ENCODE measurements at regions not wholly inside any gene's neighbourhood (a gene's known extent, or its start where the extent isn't known, plus 50 kb on each side); places are given as distances from the start of the nearest gene placed in this dataset.

DNA sequence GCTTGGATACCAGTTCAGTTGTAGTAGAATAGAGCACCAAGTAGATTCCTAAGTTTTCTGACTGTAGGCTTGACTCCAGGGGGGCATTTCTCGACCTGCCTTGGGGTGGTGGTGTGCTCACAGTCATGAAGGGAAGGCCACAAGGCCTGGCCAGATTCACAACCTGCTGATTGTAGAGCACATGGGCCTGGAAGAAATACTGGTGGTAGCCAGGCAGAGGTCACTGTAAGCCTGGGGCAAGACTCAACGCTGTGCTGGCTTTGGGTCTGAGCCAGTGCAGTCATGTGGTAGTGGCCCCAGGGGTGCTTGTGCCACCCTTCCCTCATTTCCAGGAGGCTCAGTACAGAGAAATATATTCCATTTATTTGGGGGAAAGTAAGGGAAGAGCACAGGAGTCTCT, 832.3 kb upstream of the SLC10A2 start:
- H3K36me3 ChIP-seq (ENCODE audit: insufficient read depth), result no peaks in the 10 kb centered on the region
- ATAC-seq (peak; percentile 67), DNase-seq (ENCODE audit: low spot score) (peak; percentile 6)
- no peak overlapping the region for H3K27ac ChIP-seq (ENCODE audit: low read depth)
- H3K4me1 ChIP-seq (ENCODE audit: insufficient read depth), result no peaks in the 10 kb centered on the region
- no peaks in the 10 kb centered on the region for H3K27me3 Mint-ChIP-seq (ENCODE audit: insufficient read depth, low read depth, poor library complexity)
- no peak overlapping the region for H3K4me3 Mint-ChIP-seq
- H3K9me3 Mint-ChIP-seq, result no peaks in the 10 kb centered on the region
- H2AFZ ChIP-seq, result no peak overlapping the region
- H3K27ac Mint-ChIP-seq, result no peak overlapping the region
- no peak overlapping the region for H3K4me2 ChIP-seq
- no peaks in the 10 kb centered on the region for H3K9me2 ChIP-seq (ENCODE audit: insufficient read depth)
- H3K79me2 ChIP-seq (replicated peaks; ENCODE audit: insufficient read depth), result no peaks in the 10 kb centered on the region
- TF ChIP-seq, protein P1, sequence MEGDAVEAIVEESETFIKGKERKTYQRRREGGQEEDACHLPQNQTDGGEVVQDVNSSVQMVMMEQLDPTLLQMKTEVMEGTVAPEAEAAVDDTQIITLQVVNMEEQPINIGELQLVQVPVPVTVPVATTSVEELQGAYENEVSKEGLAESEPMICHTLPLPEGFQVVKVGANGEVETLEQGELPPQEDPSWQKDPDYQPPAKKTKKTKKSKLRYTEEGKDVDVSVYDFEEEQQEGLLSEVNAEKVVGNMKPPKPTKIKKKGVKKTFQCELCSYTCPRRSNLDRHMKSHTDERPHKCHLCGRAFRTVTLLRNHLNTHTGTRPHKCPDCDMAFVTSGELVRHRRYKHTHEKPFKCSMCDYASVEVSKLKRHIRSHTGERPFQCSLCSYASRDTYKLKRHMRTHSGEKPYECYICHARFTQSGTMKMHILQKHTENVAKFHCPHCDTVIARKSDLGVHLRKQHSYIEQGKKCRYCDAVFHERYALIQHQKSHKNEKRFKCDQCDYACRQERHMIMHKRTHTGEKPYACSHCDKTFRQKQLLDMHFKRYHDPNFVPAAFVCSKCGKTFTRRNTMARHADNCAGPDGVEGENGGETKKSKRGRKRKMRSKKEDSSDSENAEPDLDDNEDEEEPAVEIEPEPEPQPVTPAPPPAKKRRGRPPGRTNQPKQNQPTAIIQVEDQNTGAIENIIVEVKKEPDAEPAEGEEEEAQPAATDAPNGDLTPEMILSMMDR (conservative IDR thresholded peaks at IDR 0.05; ENCODE audit: low read depth in 2 of 2), result peak in 1 of 2 experiments; percentile 52; a peak in 2 of 4 replicates
- TF ChIP-seq STAT1 (IDR thresholded peaks at IDR 0.05; ENCODE audit: unreplicated experiment), result no peak
- no peaks in the 10 kb centered on the region for H4K20me1 ChIP-seq (replicated peaks; ENCODE audit: insufficient read depth)
- no peaks in the 10 kb centered on the region for H3K27me3 ChIP-seq (ENCODE audit: insufficient read depth)
- H3K36me3 Mint-ChIP-seq (ENCODE audit: low read depth), result no peaks in the 10 kb centered on the region
- no peaks in the 10 kb centered on the region for H3F3A ChIP-seq (replicated peaks; ENCODE audit: low read depth)
- H3K4me1 Mint-ChIP-seq, result no peaks in the 10 kb centered on the region
- H3K4me3 ChIP-seq, result no peak overlapping the region

DNA sequence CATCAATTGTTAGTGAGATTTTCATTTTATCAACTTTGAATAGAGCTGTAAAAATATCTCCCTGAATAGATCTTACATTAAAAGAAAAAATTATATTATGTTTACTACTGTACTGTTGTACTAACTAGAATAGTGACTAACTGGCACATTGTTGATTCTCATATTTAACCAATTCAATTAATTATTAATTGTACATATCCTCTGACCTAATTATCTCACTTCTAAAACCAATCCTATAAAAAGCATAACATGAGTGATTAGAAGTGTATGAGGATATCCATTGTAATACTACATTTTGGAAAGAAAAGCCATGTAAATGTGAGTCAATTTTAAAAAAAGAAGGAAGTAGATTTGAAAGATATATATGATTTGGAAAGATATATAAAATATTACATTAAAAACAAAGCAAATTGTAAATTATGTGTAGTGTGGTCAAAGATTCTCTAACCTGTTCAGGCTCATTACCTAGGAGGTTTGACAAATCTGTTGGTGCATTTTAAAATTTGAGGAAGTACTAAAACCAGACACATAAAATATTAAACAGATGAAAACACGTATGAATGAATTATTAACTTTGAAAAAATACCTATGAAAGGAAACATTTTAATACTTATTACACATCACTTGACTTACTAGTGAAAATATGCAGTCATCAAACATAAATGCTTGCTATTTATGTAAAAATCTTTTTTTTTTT, 829.8 kb upstream of the SLC10A2 start:
- Histone ChIP-seq H3K27me3 (ENCODE audit: insufficient read depth) (no peaks in the 10 kb centered on the region), H3K27ac (ENCODE audit: low read depth) (no peak overlapping the region), H2AFZ (no peak overlapping the region), H3F3A (replicated peaks; ENCODE audit: low read depth) (no peaks in the 10 kb centered on the region), H3K4me1 (ENCODE audit: insufficient read depth) (no peaks in the 10 kb centered on the region), H3K4me2 (no peak overlapping the region), H3K36me3 (ENCODE audit: insufficient read depth) (no peaks in the 10 kb centered on the region), H3K9me2 (ENCODE audit: insufficient read depth) (no peaks in the 10 kb centered on the region), H4K20me1 (replicated peaks; ENCODE audit: insufficient read depth) (no peaks in the 10 kb centered on the region), H3K4me3 (no peak overlapping the region), H3K79me2 (replicated peaks; ENCODE audit: insufficient read depth) (no peaks in the 10 kb centered on the region)
- Mint-ChIP-seq H3K4me3 (no peak overlapping the region), H3K27ac (no peak overlapping the region), H3K9me3 (no peaks in the 10 kb centered on the region), H3K4me1 (no peaks in the 10 kb centered on the region), H3K36me3 (ENCODE audit: low read depth) (no peaks in the 10 kb centered on the region), H3K27me3 (ENCODE audit: insufficient read depth, low read depth, poor library complexity) (no peaks in the 10 kb centered on the region)
- DNase-seq (ENCODE audit: low spot score), result no peak
- ATAC-seq, result no peak
- TF ChIP-seq NANOG (IDR thresholded peaks at IDR 0.05; ENCODE audit: borderline replicate concordance) (no peak), EZH2 (IDR thresholded peaks at IDR 0.05; ENCODE audit: low read depth, unreplicated experiment) (no peak), JUNB (IDR thresholded peaks at IDR 0.05; ENCODE audit: unreplicated experiment) (no peak), CREB1 (CRISPR knock-in tag; IDR thresholded peaks at IDR 0.05; ENCODE audit: low read depth) (no peak), POLR2AphosphoS5 (IDR thresholded peaks at IDR 0.05; ENCODE audit: low read depth) (no peak), EZH2phosphoT487 (IDR thresholded peaks at IDR 0.05; ENCODE audit: unreplicated experiment) (no peak), ZNF331 (CRISPR knock-in tag; IDR thresholded peaks at IDR 0.05; ENCODE audit: low read depth) (no peak)
- TF ChIP-seq, protein P2, sequence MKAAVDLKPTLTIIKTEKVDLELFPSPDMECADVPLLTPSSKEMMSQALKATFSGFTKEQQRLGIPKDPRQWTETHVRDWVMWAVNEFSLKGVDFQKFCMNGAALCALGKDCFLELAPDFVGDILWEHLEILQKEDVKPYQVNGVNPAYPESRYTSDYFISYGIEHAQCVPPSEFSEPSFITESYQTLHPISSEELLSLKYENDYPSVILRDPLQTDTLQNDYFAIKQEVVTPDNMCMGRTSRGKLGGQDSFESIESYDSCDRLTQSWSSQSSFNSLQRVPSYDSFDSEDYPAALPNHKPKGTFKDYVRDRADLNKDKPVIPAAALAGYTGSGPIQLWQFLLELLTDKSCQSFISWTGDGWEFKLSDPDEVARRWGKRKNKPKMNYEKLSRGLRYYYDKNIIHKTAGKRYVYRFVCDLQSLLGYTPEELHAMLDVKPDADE (IDR thresholded peaks at IDR 0.05), result no peak
- TF ChIP-seq, protein P1 (conservative IDR thresholded peaks at IDR 0.05; ENCODE audit: low read depth in 2 of 2), result no peak

Data from GM23338 (cell line).